NCI-H1048 (cell line): ENCODE measurements at regions not wholly inside any gene's neighbourhood (a gene's known extent, or its start where the extent isn't known, plus 50 kb on each side); places are given as distances from the start of the nearest gene placed in this dataset.

Source experiments
- DNase-seq: peaks from one replicate; lab custom pipeline; 2025; lab: John Stamatoyannopoulos, UW

DNA sequence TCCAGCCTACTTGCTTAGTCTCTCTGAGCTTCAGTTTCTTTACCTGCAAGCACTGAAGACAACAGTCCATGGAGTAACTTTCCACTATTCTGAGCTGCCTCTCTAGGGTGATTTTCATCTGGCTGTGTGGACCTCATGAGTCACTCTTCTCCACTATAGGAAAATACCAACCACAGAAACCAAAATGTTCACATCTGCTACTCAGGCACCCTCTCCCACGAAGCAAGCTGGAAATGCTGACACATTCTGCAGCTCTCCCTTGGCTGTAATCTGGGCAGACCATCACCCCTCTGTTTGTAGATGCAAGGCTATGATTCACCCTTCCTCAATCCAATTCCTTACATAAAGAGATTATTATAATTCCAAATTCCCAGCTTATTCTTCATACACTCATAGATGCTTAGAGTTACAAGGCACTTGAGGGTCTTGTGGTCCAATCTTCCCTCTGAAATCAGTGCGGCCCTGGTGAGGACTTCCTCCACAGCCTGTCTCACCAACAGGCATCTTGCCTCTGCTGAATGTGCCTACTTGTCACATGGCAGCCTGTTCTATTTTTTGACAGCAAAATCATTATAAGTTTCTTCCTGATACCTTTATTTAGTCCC lies 97.0 kb upstream of the LNX1 start:
- DNase-seq, result no peak

DNA sequence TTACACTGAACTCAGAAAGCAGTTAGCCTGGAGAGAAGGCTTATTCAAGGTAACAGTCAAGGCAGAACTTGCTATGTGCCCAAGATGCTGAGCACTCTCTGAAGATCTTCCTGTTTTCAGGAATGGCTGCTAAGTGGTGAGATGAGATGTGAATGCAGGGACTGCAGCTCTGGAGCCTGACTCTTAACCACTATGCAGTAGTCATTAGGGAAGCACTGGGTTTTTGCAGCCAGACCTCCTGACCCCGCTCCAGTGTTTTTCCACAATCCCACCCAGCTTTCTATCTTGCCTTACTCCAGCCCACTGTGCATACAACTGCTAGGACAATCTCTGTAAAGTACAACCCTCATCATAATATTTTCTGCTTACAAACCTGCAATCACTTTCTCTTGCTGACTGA lies 95.2 kb upstream of the LNX1 start:
- DNase-seq, result no peak

GRCh38 chr4:53684136-53685130 lies 93.1 kb upstream of the LNX1 start:
- no peak for DNase-seq

GRCh38 chr4:53682908-53683307 lies 91.6 kb upstream of the LNX1 start:
- DNase-seq, result no peak

- DNase-seq, result no peak
Measured at GRCh38 chr4:53682196-53682595, 90.9 kb upstream of the LNX1 start.

DNA sequence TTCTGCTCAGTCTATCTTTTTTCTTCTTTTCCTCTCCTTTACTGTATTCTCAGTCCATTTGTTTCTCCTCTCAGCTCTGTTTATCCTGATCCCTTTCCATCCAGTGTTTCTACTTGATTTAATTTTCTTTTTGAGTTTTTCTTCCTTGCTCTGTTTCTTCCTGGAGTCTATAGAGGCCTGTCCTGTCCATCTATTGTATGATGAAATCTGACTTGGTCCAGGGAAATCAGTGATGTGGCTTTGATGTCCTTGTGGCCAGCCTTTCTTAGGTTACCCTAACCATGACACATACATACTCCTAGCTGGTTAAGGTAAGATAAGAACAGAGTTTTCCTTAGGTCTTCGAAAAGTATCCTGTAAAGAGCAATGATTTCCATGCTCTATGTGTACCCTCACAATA lies 89.3 kb upstream of the LNX1 start:
- no peak for DNase-seq

DNA sequence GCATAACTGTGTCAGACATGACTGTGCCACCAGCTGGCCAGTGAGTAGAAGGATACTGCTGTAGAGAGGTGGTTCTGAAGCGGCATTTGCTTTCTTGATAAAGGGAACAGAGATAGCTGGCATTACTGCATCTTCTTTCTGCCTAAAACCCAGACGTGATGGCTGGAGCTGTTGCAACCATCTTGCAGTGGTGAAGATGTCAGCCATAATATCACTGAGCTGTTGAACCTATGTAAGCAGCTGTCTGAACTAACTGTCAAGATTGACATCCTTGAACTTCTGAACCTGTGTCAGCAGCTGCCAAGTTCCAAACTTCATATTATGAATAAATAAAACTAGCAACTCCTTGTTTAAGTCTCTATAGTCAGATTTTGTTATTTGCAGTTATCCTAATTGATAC lies 88.9 kb upstream of the LNX1 start:
- no peak for DNase-seq

DNA sequence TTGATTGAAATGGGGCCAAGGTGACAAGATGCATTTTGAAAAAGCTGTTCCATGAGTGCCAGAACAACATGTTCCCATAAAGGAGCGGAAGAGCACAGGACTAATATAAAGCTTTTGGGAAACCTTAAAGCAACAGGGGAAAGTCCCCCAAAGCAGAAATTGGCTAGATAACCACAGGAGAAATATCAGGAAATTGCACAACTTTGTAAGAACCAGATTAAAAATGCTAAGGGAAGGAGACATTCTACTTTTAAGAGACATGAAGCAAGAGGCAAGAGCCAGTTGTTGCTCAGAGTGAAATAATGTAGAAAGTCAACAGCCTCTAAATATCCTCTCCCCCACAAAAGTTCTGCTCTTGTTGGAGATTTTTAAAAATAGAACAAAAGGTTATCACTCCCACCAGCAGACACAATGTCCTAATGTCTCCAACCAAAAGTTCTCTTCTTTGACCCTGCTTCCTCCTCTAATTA lies 85.2 kb upstream of the LNX1 start:
- no peak for DNase-seq

DNA sequence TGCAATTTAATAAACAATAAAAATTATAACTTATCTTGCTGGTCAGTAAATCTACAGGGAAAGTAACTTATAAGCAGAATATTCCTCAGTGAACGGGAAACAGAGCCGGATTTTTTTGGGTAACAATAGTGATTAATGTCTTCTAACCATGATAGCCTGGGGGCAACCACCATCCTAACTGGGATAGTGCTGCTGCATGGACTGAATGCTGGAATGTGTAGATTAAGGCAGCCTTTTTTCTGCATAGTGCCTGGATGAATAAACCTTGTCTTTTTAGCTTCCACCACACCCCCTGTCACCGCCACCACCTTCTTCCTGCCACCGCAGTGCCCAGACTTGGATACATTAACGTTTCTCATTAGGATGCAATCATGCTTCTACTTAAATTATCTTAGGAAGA lies 83.6 kb upstream of the LNX1 start:
- DNase-seq, result no peak

- no peak for DNase-seq
Measured at GRCh38 chr4:53672873-53673272, 81.6 kb upstream of the LNX1 start.

GRCh38 chr4:53671757-53672156 lies 80.5 kb upstream of the LNX1 start:
- no peak for DNase-seq

GRCh38 chr4:53659737-53660136 lies 68.5 kb upstream of the LNX1 start:
- DNase-seq, result no peak

- no peak for DNase-seq
Measured at GRCh38 chr4:53659112-53659511, 67.8 kb upstream of the LNX1 start.

DNA sequence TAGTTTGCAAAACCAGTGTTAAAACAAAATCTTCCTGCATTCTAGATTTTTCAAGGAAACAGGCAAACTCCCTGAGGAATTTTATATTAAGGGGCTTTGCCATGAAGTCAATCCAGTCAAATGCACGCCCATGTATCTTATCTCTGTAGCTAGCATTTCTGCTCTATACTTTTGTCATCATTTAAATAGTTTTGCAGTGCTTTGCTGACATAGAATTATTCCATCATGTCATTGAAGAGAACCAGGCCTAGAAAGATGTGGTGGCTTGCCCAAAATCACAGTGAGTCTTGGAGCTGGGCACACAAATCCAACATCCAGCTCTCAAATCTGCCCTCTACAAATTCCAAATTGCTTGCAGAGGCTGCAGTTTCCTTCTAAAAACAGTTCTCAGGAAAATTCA lies 66.7 kb upstream of the LNX1 start:
- no peak for DNase-seq

- DNase-seq, result no peak
Measured at GRCh38 chr4:53656421-53656981, 65.2 kb upstream of the LNX1 start.

- DNase-seq, result no peak
Measured at GRCh38 chr4:53654300-53654758, 63.0 kb upstream of the LNX1 start.

GRCh38 chr4:53653484-53654053 lies 62.3 kb upstream of the LNX1 start:
- no peak for DNase-seq

DNA sequence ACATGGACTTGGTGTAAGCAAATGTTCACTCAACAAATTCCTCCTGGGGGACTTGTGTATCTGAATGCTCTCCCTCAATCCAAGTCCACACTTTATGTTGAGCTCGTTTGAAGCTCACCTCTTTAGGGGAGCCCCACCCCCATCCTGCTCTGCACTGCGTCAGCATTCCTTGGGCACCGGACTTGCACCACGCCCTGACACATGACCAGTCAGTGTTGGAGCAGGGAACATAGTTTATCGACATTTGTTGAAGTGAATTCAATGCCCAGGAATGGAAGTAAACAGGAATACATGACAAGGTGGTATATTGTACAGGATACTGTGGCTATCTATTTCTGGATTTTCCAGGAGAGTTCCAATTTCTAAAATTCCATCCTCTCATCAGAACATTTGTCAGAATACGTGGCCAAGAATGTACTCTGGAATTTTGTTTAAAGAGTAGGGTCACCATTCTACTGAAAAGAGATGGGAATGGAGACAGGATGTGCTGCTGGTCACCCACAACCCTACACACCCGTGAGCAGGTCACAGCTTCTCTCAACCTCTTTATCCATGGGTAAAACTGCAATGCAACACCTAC lies 60.0 kb upstream of the LNX1 start:
- DNase-seq, result no peak

DNA sequence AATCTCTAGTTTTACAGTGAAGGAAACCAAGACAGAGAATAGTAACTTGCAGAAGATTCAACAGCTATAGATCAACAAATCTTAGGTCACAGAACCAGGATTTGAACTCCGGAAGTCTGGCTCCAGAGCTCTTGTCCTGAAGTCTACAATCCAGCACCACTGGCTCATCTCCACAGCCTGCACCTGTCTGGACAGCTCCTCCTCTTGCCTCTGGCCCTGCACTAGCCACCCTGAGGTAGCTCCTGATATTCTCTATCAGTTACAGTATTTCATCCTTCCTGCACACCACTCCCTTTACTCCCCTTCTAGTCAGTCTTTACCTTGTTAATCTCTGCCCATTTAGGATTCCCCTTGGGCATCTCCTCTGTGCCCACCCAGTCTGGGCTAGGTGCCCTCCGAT lies 58.1 kb upstream of the LNX1 start:
- no peak for DNase-seq

- DNase-seq, result no peak
Measured at GRCh38 chr4:53647547-53647946, 56.3 kb upstream of the LNX1 start.

GRCh38 chr4:53646795-53647194 lies 55.5 kb upstream of the LNX1 start:
- DNase-seq, result no peak

- no peak for DNase-seq
Measured at GRCh38 chr4:53645108-53645507, 53.8 kb upstream of the LNX1 start.
